ENCODE measurements at regions not wholly inside any gene's neighbourhood (a gene's known extent, or its start where the extent isn't known, plus 50 kb on each side); places are given as distances from the start of the nearest gene placed in this dataset.
A peak's percentile ranks its signal among the peaks of the same experiment; 100 is the strongest.

DNA sequence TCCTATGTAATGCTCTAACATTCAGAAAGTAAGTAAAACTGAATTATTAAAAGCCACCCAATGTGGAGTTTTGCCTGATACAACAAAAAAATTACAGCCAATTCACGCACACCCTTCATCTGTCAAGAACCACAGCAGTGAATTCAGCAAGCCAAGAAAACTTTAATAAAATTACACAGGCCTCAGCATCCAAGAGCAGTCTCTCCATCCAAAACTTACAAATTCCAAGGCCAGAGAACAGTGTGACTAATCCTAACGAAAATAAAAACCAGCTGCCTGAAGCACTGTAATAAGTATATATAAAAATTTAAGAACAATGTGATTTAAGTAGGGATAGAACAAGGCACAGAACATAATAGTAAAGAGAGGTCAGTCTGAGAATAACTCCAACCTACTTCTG, 54.2 kb downstream of the SIX6 start:
- DNase-seq (ENCODE audit: low read depth), result peak; percentile 87

DNA sequence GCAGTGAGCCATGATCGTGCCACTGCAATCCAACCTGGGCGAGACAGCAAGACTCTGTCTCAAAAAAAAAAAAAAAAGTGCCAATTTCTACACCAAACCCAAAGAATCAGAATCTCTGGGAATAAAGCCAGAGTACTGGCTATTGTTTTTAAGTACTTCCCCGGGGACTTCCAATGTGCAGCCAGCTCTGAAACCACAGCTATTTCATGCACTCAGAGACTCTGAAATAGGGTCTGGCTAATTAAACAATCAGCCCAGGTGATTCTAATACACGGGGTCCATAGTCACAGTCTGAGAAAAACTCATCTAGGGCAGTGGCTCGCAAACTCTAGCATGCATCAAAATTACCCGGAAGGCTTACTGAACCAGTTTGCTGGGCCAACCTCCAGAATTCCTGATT, 56.3 kb downstream of the SIX6 start:
- peak; percentile 76 for DNase-seq (ENCODE audit: low read depth)

DNA sequence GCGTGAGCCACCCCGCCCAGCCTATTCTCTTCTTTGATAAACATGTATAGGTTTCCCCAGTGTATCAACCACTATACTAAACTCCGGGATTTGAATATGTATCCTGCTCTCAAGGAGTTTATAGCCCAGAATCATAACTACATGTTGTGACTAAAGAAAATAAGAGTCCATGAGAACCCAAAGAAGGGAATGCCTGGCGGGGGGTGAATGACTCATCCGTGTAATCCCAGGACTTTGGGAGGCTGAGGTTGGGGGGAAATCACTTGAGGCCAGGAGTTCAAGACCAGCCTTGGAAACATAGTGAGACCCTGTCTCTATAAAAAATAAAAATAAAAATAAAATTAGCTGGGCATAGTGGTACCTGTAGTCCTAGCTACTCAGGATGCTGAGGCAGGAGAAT, 57.2 kb downstream of the SIX6 start:
- no peak for DNase-seq (ENCODE audit: low read depth)

DNA sequence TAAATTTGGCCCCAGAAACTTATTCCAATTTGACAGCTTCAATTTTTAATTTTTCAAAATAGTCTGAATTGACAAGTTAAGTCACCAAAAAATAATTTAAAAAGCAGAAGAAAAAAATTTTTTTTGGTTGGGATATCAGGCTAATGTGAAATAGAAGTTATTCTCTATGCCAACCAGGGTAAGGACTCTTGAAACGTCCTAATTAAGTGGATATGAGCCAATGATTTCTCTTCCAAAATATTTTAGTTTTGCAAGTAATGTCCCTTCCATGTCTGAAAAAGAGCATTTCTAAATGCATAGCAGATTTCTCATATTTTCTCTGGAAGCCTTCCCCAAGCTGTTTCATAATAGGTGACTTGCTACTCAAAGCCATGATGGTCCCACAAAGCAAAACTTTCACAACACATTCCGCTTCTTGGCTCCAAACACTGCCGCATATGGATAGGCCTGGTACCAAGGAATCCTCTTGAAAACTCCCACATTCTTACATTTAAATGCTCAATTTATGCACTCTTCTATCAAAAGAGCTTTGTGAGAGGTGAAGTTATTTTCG, 65.1 kb downstream of the SIX6 start:
- peak; percentile 90 for DNase-seq (ENCODE audit: low read depth)

DNA sequence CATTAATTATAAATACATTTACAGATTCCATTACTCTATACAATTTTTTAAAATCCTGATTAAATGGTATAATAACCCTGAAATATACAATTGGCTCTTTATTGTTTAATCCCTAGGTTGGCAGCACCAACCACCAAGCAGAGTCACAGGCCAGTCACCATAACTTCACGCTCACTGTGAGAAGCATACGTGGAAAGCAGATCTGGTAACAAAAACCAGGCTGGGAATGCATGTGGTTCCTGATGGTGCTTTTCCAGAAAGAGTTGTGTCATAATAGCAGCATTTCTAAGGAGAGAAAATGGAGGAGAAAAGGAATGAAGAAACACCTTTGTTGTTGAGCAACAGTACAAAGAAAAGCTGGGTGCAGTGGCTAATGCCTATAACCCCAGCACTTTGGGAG, 66.1 kb downstream of the SIX6 start:
- DNase-seq (ENCODE audit: low read depth), result no peak

DNA sequence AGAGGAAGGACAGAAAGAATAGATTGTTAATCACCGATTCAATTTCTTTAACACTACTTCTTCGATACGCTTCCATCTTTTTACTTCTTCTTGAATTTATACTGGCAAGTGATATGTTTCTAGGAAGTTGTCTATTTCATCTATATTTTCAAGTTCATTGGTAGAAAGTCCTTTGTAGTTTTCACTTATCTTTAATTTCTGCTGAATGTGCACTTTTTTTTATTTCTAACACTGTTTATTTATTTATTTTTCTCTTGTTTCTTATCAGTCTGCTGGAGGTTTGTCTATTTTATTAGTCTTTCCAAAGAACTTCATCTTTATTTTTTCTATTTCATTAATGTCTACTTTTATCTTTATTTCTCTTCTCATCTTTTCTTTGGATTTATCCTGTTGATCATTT, 63.6 kb downstream of the SIX1 start:
- DNase-seq (ENCODE audit: low read depth), result no peak

DNA sequence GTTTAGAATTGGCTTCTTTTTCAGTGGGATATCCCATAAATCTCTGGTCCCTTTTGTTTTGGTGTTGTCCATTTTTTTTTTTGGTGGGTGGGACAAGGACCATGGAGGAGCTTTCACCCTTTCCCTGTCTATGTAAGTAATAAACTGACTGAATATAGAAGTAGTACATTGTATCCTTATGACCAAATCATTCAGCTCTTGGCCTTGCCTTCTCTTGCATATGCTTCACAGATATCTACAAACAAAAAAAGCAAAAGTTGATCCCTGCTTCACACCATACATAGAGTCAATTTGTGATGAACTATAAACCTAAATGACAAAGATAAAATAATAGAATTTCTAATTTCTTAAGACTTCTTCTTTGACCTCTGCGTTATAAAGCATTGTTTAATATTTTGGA, 59.8 kb downstream of the SIX1 start:
- no peak for DNase-seq (ENCODE audit: low read depth)

DNA sequence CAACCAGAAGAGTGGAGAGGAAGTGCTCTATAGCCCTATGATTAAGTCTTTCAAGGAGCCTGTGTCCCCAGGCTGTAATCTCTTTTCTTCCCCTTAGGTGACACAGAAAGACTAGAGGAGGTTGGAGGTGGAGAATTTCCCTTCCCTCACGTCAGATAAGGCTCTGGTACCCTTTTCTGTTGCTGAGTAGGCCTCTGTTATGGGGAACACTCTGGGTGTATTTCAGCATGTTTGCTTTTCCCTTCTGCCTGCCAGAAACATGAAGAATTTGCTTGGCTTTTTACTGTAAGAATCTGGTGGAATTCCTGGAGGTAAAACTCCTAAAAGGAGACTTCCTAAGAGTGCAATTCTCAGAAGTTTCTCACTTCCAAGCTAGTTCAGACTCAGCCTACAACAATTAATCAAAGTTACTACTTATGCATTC, 58.3 kb downstream of the SIX1 start:
- peak; percentile 45 for DNase-seq (ENCODE audit: low read depth)
